HG03521 (cell line): ENCODE measurements at regions not wholly inside any gene's neighbourhood (a gene's known extent, or its start where the extent isn't known, plus 50 kb on each side); places are given as distances from the start of the nearest gene placed in this dataset.
"Not testable (repeated sequence)": the region's sequence is repeated elsewhere in the genome, so short reads cannot be mapped to it uniquely, and the experiment has no call there.

Experiments used
- ATAC-seq: cut with Tn5 transposase; IDR thresholded peaks from one replicate; pipeline ENCODE4 v1.9.1; 2021; ENCODE audit warnings: mild to moderate bottlenecking, moderate library complexity; ENCODE audit not compliant: unreplicated experiment

DNA sequence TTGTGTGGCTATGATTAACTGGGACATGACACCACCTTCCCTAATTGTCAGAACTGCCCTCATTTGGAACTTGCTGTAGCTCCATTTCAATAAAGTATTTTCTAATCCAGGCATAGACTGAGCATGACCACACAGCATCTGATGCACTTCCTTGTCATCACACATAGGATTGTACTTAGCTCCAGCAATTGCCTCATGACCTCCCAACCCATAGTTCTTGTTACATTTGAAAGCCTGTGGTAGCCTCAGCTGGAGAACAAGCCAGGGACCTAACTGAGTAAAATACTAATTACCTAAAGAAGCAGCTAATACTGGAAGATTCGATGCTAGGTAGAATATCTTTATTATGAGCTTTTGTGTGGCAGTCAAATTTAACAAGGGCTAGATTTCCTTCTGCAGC lies 187.3 kb upstream of the KIF2B start:
- ATAC-seq: no peak

DNA sequence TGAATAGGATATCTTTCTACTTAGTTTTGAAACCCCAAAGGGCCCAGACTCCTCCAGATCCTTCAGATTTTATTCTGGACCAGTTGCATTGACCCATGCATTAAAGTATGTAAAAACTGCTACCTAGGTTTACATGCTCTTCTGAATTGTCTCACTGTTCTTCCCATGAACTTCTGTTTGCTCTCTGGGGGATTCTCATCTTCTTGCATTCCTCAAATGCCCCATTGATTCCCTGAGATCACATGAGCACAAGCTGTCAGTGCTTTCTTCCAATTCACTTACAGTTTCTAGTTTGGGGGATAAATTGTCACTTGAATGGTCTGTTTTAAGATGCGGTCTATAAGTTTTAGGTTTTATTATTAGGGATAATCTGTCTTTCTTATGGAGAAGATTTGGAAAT lies 188.9 kb upstream of the KIF2B start:
- ATAC-seq: no peak

DNA sequence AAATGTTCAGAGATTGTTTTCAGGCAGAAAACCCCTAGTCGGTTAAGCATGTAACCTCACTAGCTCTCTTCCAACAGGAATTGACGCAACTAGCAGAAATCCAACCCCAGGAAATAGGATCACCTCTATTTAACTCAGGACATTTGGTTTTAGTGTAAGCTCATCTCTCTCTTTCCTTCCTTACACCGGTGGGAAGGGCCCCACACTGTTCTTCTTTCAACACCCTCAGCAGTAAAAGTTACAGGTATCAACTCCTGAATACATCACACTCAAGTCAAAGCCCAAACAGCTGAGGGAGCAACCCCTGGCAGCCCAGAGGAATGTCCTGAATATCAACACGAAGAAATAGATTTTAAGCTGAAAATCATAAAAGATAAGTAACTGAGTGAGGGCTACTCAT lies 191.2 kb upstream of the KIF2B start:
- no peak for ATAC-seq

DNA sequence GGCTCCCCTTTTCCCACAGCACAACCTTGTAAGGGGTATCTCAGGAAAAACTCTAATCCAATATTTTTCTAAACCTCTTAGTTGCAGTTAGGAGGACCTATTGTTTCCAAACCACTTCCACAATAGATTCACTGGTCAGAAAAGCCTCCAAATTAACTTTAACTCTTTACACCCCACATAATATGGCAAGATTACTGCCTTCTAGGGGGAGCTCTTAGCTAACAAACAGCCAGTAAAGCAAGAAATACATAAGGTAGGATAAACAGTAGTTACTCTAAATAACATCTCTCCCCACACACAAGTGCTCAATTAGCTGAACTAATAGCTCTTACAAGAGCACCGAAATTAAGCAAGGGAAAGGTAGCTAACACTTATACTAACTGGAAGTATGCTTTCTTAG lies 192.1 kb upstream of the KIF2B start:
- no peak for ATAC-seq

DNA sequence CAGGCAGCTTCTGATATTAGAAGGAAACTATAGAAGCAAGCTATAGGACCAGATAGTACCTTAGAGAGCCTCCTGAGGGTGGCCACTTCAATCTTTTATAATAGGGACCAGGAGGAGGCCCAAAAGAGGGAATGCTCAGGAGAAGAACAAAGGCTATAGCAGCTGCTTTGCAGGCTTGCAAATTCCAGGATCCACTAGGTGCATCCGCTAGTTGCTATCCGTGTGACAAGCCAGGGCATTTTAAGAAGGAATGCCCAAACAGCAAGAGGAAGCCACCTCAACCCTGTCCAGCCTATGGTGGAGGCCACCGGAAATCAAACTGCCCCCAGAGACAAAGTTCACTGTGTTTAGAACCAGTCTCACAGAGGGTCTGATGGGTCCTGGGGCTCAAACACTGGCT lies 192.6 kb upstream of the KIF2B start:
- ATAC-seq: no peak

DNA sequence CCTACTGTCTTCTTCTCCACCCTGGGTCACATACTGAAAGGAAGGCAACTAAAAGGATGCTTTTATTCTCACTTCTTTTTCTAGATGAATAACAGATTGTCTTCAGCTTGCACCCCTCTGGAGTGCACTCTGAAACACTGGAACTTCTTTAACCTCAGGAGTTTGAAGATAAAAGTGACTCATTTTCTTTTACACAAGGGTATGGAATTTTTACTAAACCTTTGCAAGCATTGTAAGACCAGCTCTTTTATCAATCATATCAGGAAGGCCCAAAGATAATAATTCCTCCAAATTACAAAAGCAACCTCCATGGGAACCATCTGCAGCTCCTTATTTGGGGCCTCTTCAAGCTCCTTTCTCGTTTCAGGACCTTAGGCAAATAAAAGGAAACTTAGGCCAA lies 193.5 kb upstream of the KIF2B start:
- no peak for ATAC-seq

DNA sequence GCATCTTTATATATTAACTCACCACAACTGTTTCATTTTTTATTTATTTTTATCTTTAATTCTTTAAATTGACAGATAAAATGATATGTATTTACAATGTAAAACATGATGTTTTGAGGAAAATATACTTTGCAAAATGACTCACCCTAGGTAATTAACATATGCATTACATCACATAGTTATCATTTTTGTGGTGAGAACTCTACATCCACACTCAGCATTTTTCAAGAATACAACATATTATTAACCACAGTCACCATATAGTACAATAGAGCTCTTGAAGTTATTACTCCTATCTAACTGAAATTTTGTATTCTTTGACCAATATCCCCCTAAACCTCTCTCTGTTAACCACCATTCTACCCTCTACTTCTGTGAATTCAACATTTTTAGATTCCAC lies 194.7 kb upstream of the KIF2B start:
- no peak for ATAC-seq

DNA sequence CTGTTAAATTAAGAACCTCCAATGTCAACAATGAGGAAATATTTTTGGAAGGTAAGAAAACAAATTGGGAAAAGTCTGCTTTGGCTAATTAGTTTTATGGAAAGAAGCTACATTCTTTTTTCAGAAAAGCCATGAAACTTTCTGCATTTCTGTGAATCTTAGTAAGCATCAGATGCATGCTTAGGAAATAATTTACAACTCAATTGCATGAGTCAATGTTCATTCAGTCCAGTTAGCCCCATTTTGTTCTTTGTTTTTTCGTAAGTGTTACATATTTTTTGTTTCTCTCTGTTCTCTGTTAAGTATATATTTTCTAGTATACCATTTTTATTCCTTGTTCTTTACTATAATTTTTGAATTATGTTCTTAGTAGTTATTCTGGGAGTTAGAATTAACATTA lies 195.2 kb upstream of the KIF2B start:
- ATAC-seq: no peak

DNA sequence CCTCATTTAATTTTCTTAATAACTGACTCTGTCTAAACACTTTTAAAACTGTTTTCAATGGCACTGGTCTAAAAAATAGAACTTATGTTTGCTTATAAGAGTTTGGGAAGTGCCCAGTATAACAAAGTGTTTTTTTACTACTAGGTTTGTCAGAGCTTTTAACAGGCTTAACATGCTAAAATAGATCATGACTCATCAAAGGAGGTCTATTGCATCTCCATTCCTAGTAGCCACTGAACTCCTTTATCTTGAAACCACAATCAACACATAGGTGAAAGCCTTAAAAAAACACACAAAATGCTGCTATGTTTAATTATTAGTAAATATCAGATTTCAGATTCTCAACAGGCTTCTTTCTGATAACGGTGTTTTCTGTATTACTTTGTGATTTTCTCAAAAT lies 196.4 kb upstream of the KIF2B start:
- no peak for ATAC-seq

DNA sequence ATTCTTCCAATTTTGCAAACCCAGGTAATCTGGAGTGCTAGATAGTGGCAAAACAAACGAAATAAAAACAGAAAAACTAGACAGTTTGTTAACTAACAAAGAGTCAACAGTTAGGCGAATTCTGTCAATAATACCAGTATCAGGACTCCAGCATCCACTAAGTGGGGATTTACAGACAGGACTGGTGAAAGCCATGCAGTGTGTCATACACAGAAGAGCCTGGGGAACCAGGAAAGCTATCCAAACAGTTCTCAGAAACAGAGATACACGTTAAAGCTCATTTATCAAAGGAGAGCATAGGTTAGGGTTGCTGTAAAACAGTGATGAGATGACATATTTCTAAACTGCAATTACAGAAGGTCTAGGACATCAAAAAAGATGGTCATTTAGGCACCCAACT lies 203.7 kb upstream of the KIF2B start:
- no peak for ATAC-seq

DNA sequence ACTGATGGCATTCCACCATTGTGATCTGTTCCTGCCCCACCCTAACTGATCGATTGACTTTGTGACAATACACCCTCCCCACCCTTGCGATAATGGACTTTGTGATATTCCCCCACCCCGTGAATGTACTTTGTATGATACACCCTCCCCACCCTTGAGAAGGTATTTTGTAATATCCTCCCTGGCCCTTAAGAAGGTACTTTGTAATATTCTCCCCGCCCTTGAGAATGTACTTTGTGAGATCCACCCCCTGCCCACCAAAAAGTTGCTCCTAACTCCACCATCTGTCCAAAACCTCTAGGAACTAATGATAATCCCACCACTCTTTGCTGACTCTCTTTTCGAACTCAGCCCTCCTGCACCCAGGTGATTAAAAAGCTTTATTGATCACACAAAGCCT lies 214.5 kb upstream of the KIF2B start:
- ATAC-seq: not testable (repeated sequence)

DNA sequence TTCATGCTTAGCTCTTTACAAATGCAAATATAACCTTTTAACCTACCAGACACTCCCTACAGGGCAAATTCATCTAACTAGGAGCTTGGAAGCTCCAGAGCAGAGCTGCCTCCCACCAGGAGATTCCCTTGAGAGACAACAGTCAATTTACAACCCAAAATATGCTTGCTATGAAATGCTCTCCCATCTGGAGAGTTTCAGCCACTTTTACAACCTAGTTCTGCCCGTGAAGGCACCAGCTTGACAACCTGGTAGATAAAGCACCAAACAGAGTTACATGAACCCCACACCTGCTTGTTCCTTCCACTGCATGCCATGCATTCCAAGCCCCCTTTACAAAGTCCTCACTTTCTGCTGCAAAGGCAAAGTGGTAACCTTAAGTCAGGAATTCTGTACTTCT lies 215.3 kb upstream of the KIF2B start:
- no peak for ATAC-seq

DNA sequence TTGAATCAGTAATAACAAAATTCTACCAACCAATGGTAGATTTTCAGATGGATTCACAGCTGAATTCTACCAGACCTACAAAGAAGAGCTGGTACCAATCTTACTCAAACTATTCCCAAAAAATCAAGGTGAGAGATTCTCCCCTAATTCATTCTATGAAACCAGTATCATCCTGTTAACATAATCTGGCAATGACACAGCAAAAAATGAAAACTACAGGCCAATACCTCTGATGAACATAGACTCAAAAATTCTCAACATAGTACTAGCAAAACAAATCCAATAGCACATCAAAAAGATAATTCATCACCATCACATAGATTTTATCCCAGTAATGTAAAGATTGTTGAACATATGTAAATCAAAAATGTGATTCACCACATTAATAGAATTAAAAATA lies 234.4 kb upstream of the KIF2B start:
- ATAC-seq: no peak

DNA sequence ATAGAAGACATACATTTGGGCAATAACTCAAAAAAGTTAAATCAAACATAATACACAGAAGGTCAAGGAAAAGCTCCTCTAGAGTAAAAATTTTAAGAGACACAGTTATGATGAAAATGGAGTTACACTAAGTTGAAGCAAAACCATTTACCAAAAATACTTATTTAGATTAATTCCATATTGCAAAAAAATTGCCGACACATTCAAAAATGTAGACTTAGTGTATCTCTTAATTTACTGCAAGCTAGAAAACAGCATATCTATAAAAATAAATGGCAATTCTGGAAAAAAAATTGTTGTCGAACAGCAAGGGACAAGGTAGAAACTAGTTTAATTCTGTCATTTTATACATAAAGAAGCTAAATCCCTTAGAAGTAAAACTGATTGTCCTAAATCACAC lies 248.7 kb upstream of the KIF2B start:
- ATAC-seq: no peak

DNA sequence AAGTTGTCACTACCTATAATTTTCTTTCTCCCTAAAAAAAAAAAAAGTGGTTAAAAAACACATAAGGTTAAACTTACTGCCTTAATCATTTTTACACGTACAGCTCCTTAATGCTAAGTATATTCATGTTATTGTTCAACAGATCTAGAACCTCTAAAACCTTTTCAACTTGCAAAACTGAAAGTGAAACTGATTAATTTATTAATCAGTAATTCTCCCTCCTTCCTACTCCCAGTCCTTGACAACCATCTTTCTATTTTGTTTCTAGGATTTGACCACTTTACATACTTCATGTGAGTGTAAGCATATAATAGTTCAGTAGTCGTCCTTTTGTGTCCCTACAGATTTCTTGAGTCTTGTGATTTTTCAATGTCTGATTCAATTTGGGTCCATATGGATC lies 251.4 kb upstream of the KIF2B start:
- ATAC-seq: no peak

DNA sequence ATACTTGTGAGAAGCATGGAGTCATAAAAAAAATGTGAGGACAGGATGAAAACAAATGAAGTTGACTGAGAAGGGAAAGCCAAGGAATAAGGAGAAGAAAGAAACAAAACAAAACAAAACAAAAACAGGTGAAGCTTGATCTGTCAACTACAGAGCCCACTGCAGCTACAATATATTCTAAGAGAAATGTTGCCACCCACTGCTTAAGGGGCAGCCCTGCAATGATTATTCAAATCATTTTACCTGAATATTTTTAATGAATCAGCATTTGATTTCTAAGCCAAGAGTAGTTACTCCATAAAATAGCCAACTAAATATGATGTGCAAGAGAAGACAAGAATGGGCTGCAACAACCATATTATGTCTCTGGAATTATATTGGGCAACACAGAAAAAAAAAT lies 252.0 kb upstream of the KIF2B start:
- ATAC-seq: no peak

DNA sequence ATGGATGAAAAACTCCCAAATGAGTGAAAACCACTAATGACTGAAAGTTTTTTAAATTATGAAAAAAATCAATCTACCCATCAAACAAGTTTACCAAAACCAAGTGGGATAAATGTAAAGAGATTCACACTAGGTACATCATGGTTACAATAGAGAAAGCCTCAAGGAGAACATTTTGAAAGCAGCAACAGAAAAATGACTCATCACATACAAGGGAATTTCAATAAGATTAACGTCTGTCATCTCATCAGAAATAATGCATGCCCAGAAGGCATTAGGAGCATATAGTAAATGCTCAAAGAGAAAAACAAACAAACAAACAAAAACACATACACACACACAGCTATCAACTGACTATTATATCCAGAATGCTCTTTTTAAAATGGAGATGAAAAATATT lies 261.8 kb upstream of the KIF2B start:
- ATAC-seq: no peak

DNA sequence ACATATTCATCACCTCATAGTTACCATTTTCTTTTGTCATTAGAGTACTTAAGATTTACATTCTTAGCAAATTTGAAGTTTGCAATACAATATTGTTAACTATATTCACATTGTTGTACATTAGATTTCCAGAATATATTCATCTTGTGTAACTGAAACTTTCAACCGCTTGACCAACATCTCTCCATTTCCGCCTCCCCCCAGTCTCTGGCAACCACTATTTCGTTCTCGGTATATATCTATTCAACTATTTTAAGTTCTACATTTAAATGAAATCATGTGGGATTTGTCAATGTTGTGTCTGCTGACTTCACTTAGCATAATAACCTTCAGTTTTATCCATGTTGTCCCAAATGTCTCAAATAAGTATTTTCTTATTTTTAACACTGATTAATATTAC lies 274.5 kb upstream of the KIF2B start:
- ATAC-seq: no peak

DNA sequence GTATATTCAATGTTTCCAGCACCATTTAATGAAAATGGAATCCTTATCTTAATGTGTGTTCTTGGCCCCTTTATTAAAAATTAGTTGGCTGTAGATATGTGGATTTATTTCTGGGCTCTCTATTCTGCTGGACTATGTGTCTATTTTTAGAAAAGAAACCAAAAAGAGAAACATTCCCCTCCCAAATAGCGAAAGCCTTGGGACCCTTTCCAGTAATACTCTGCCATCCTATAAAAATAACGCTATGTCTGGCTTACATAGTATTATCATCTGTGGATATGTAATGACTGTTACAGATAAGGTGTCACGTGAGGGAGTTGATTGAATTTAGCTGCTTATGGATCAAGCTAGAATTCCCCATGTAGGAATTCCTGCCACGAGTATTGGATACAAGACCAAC lies 279.3 kb upstream of the KIF2B start:
- ATAC-seq: no peak

DNA sequence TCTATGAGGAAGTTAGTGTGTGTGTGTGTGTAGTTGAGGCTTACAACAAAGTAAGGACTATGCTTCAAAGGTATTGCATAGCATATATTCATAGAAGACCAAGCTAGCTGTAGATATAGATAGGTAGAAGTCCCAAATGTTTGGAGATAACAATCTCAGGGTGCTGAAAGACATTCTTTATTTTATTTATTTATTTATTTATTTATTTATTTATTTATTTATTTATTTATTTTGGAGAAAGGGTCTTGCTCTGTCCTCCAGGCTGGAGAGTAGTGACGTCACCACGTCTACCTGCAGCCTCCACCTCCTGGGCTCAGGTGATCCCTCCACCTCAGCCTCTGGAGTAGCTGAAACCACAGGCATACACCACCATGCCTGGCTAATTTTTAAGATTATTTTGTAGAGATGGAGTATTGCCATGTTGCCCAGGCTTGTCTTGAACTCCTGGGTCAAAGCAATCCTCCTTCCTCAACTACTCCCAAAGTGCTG lies 284.6 kb upstream of the KIF2B start:
- no peak for ATAC-seq

DNA sequence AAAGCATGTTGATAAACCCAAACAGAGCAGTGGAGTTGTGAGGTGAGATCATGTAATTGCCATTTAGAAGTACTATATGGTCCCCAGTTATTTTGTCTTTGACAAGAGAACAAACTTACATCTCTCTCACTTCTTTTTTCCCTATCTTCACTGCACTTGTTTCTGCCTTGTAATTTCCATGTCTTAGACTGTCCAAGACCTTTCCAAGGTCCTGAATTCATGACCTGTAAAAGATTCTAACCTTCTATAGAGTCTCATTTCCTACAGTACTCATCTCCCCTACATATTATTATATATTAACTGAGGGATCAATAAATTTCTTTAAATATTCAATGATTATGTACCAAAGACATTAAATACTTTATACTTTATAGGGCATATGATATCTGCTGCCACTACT lies 295.3 kb upstream of the KIF2B start:
- ATAC-seq: no peak

DNA sequence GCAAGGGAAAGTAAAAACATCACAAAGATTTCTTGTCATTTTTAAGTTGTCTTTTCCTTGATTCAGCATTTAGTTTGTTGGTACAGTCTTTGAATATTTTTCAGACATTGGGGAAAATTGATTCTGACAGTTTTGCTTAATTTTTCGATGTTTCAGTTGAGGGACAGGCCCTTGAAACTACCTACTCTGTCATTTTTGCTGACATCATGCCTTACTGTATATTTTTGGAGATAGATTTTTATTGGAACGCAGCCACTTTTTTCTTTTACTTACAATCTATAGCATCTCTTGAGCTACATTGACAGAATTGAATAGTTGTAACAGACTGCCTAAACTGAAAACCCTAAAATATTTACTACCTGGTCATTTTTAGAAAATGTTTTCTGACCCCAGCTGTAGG lies 297.1 kb upstream of the KIF2B start:
- no peak for ATAC-seq

DNA sequence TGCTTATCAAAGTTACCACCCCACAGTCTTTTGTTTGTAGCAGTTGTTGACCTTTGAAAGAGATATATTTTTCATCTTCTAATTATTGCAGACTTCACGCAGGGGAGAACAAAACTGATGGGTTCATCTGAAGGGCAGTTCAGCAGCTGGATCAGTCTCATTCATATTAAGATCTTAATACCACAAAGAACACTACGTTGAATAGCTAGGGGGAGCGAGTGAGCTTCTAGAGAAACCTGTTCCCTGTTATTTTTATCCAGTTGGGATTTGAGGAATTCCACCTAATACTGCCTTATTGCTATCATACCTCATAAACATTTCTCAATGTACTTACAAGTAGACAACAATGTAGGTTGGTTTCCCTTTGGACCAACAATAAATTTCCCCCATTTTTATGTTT lies 306.1 kb upstream of the KIF2B start:
- no peak for ATAC-seq

DNA sequence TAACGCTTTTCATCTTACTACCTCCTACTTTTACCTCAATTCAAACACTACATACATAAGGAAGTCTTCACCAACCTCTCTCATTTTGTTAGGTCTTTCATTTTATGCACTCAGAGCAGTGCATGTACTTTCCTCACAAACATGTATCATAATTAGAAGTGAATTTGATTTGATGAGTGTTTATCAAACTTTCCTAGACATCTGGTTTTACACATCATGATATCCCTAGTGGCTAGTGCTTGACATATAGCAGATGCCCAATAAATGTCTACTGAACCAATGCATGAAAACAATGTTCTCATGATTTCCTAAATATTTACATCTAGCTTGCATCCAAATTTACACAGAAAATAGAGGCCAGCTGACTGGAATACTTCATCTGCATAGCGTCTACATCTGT lies 323.4 kb upstream of the KIF2B start:
- ATAC-seq: no peak
